ENCODE measurements at regions not wholly inside any gene's neighbourhood (a gene's known extent, or its start where the extent isn't known, plus 50 kb on each side); places are given as distances from the start of the nearest gene placed in this dataset.
A peak's percentile ranks its signal among the peaks of the same experiment; 100 is the strongest.

DNA sequence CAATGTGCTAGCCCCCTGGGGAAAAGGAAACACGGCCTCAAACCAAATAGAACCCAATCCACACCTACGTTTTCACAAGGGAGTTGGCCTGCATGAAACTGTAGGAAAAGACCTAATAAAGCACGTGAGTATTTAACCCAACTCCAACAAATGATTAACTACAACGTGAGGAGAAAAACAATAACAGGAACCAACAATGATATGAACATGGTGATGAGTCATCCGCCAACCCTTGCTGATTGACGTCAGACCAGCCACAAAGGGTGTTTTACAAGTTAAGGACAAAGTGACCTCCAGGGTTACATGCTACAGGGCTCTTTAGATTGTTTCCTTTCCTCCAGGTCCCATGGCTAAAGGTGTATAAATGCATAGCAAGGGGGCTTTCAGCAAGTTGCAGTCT lies 460.5 kb downstream of the COG6 start (continued):
- TF ChIP-seq MZF1 (tag by site-specific recombination; IDR thresholded peaks at IDR 0.05; ENCODE audit: borderline replicate concordance) = no peak
- peak; percentile 94 for TF ChIP-seq ZNF366 (tag by site-specific recombination; conservative IDR thresholded peaks at IDR 0.05)
- TF ChIP-seq, protein P1, sequence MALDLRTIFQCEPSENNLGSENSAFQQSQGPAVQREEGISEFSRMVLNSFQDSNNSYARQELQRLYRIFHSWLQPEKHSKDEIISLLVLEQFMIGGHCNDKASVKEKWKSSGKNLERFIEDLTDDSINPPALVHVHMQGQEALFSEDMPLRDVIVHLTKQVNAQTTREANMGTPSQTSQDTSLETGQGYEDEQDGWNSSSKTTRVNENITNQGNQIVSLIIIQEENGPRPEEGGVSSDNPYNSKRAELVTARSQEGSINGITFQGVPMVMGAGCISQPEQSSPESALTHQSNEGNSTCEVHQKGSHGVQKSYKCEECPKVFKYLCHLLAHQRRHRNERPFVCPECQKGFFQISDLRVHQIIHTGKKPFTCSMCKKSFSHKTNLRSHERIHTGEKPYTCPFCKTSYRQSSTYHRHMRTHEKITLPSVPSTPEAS (tag by site-specific recombination; IDR thresholded peaks at IDR 0.05) = no peak
- TF ChIP-seq ZNF548 (tag by site-specific recombination; IDR thresholded peaks at IDR 0.05) = no peak
- TF ChIP-seq GLI2 (tag by site-specific recombination; IDR thresholded peaks at IDR 0.05; ENCODE audit: borderline replicate concordance, low read depth) = peak; percentile 50; the same call in 1 of the 2 replicates
- no peak for TF ChIP-seq ZNF433 (tag by site-specific recombination; IDR thresholded peaks at IDR 0.05; ENCODE audit: low read depth)
- peak; percentile 54 for TF ChIP-seq SCRT2 (tag by site-specific recombination; IDR thresholded peaks at IDR 0.05)
- TF ChIP-seq ZNF169 (tag by site-specific recombination; IDR thresholded peaks at IDR 0.05) = no peak
- no peak for TF ChIP-seq IKZF3 (tag by site-specific recombination; IDR thresholded peaks at IDR 0.05)
- TF ChIP-seq, protein P2, sequence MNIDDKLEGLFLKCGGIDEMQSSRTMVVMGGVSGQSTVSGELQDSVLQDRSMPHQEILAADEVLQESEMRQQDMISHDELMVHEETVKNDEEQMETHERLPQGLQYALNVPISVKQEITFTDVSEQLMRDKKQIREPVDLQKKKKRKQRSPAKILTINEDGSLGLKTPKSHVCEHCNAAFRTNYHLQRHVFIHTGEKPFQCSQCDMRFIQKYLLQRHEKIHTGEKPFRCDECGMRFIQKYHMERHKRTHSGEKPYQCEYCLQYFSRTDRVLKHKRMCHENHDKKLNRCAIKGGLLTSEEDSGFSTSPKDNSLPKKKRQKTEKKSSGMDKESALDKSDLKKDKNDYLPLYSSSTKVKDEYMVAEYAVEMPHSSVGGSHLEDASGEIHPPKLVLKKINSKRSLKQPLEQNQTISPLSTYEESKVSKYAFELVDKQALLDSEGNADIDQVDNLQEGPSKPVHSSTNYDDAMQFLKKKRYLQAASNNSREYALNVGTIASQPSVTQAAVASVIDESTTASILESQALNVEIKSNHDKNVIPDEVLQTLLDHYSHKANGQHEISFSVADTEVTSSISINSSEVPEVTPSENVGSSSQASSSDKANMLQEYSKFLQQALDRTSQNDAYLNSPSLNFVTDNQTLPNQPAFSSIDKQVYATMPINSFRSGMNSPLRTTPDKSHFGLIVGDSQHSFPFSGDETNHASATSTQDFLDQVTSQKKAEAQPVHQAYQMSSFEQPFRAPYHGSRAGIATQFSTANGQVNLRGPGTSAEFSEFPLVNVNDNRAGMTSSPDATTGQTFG (tag by site-specific recombination; IDR thresholded peaks at IDR 0.05; ENCODE audit: borderline replicate concordance) = no peak
- no peak for TF ChIP-seq ZNF571 (tag by site-specific recombination; IDR thresholded peaks at IDR 0.05)
- no peak for TF ChIP-seq ZNF184 (tag by site-specific recombination; IDR thresholded peaks at IDR 0.05)
- TF ChIP-seq ZNF610 (tag by site-specific recombination; IDR thresholded peaks at IDR 0.05; ENCODE audit: borderline replicate concordance) = no peak
- 0 out of 2 replicates have a peak, but pooled peaks have one; percentile 17 for TF ChIP-seq EGR2 (tag by site-specific recombination; IDR thresholded peaks at IDR 0.05; ENCODE audit: low read depth)
- TF ChIP-seq, protein P3, sequence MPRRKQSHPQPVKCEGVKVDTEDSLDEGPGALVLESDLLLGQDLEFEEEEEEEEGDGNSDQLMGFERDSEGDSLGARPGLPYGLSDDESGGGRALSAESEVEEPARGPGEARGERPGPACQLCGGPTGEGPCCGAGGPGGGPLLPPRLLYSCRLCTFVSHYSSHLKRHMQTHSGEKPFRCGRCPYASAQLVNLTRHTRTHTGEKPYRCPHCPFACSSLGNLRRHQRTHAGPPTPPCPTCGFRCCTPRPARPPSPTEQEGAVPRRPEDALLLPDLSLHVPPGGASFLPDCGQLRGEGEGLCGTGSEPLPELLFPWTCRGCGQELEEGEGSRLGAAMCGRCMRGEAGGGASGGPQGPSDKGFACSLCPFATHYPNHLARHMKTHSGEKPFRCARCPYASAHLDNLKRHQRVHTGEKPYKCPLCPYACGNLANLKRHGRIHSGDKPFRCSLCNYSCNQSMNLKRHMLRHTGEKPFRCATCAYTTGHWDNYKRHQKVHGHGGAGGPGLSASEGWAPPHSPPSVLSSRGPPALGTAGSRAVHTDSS (tag by site-specific recombination; IDR thresholded peaks at IDR 0.05) = no peak
- TF ChIP-seq OVOL3 (tag by site-specific recombination; IDR thresholded peaks at IDR 0.05) = no peak
- no peak for TF ChIP-seq BCL11B (tag by site-specific recombination; IDR thresholded peaks at IDR 0.05; ENCODE audit: low read depth)
- TF ChIP-seq, protein P4, sequence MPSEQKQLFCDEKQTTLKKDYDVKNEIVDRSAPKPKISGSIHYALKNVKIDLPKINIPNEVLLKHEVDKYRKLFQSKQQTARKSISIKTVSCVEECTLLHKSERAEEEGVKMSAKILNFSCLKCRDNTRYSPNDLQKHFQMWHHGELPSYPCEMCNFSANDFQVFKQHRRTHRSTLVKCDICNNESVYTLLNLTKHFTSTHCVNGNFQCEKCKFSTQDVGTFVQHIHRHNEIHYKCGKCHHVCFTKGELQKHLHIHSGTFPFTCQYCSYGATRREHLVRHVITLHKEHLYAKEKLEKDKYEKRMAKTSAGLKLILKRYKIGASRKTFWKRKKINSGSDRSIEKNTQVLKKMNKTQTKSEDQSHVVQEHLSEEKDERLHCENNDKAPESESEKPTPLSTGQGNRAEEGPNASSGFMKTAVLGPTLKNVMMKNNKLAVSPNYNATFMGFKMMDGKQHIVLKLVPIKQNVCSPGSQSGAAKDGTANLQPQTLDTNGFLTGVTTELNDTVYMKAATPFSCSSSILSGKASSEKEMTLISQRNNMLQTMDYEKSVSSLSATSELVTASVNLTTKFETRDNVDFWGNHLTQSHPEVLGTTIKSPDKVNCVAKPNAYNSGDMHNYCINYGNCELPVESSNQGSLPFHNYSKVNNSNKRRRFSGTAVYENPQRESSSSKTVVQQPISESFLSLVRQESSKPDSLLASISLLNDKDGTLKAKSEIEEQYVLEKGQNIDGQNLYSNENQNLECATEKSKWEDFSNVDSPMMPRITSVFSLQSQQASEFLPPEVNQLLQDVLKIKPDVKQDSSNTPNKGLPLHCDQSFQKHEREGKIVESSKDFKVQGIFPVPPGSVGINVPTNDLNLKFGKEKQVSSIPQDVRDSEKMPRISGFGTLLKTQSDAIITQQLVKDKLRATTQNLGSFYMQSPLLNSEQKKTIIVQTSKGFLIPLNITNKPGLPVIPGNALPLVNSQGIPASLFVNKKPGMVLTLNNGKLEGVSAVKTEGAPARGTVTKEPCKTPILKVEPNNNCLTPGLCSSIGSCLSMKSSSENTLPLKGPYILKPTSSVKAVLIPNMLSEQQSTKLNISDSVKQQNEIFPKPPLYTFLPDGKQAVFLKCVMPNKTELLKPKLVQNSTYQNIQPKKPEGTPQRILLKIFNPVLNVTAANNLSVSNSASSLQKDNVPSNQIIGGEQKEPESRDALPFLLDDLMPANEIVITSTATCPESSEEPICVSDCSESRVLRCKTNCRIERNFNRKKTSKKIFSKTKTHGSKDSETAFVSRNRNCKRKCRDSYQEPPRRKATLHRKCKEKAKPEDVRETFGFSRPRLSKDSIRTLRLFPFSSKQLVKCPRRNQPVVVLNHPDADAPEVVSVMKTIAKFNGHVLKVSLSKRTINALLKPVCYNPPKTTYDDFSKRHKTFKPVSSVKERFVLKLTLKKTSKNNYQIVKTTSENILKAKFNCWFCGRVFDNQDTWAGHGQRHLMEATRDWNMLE (tag by site-specific recombination; conservative IDR thresholded peaks at IDR 0.05; ENCODE audit: low read depth) = peak; percentile 53
- TF ChIP-seq ZNF112 (tag by site-specific recombination; IDR thresholded peaks at IDR 0.05) = no peak
- TF ChIP-seq, protein P5, sequence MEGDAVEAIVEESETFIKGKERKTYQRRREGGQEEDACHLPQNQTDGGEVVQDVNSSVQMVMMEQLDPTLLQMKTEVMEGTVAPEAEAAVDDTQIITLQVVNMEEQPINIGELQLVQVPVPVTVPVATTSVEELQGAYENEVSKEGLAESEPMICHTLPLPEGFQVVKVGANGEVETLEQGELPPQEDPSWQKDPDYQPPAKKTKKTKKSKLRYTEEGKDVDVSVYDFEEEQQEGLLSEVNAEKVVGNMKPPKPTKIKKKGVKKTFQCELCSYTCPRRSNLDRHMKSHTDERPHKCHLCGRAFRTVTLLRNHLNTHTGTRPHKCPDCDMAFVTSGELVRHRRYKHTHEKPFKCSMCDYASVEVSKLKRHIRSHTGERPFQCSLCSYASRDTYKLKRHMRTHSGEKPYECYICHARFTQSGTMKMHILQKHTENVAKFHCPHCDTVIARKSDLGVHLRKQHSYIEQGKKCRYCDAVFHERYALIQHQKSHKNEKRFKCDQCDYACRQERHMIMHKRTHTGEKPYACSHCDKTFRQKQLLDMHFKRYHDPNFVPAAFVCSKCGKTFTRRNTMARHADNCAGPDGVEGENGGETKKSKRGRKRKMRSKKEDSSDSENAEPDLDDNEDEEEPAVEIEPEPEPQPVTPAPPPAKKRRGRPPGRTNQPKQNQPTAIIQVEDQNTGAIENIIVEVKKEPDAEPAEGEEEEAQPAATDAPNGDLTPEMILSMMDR (tag by site-specific recombination; IDR thresholded peaks at IDR 0.05) = no peak
- TF ChIP-seq ZNF140 (tag by site-specific recombination; IDR thresholded peaks at IDR 0.05) = no peak
- TF ChIP-seq ZNF16 (tag by site-specific recombination; IDR thresholded peaks at IDR 0.05; ENCODE audit: low read depth) = no peak
- TF ChIP-seq, protein P6, sequence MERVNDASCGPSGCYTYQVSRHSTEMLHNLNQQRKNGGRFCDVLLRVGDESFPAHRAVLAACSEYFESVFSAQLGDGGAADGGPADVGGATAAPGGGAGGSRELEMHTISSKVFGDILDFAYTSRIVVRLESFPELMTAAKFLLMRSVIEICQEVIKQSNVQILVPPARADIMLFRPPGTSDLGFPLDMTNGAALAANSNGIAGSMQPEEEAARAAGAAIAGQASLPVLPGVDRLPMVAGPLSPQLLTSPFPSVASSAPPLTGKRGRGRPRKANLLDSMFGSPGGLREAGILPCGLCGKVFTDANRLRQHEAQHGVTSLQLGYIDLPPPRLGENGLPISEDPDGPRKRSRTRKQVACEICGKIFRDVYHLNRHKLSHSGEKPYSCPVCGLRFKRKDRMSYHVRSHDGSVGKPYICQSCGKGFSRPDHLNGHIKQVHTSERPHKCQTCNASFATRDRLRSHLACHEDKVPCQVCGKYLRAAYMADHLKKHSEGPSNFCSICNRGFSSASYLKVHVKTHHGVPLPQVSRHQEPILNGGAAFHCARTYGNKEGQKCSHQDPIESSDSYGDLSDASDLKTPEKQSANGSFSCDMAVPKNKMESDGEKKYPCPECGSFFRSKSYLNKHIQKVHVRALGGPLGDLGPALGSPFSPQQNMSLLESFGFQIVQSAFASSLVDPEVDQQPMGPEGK (tag by site-specific recombination; IDR thresholded peaks at IDR 0.05) = peak; percentile 19; the same call in 1 of the 2 replicates
- TF ChIP-seq HOXA7 (CRISPR knock-in tag; IDR thresholded peaks at IDR 0.05; ENCODE audit: borderline replicate concordance) = no peak
- TF ChIP-seq, protein P7, sequence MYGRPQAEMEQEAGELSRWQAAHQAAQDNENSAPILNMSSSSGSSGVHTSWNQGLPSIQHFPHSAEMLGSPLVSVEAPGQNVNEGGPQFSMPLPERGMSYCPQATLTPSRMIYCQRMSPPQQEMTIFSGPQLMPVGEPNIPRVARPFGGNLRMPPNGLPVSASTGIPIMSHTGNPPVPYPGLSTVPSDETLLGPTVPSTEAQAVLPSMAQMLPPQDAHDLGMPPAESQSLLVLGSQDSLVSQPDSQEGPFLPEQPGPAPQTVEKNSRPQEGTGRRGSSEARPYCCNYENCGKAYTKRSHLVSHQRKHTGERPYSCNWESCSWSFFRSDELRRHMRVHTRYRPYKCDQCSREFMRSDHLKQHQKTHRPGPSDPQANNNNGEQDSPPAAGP (tag by site-specific recombination; IDR thresholded peaks at IDR 0.05) = peak; percentile 88
- TF ChIP-seq ZSCAN30 (tag by site-specific recombination; IDR thresholded peaks at IDR 0.05) = no peak
